IgD-negative memory B cell (primary cell): ENCODE measurements at regions not wholly inside any gene's neighbourhood (a gene's known extent, or its start where the extent isn't known, plus 50 kb on each side); places are given as distances from the start of the nearest gene placed in this dataset.

ENCODE experiments used
- H3K27ac Mint-ChIP-seq, 3 donors: one replicate each; pipeline ENCODE4 v1.8.0; 2020 to 2022; ENCODE audit warnings: mild to moderate bottlenecking in 3 of 3, mixed read lengths in 3 of 3, moderate library complexity in 1 of 3
- H3K27me3 Mint-ChIP-seq: one replicate; pipeline ENCODE4 v1.8.0; 2021; ENCODE audit warnings: mixed read lengths
- H3K36me3 Mint-ChIP-seq: one replicate; pipeline ENCODE4 v1.8.0; 2020; ENCODE audit warnings: mild to moderate bottlenecking, mixed read lengths
- H3K4me1 Mint-ChIP-seq, 3 donors: one replicate each; pipeline ENCODE4 v1.8.0; 2020 to 2022; ENCODE audit warnings: mixed read lengths in 3 of 3, mild to moderate bottlenecking in 1 of 3
- H3K4me3 Mint-ChIP-seq, 4 donors: one replicate each; pipeline ENCODE4 v1.8.0; 2020 to 2022; ENCODE audit warnings: mild to moderate bottlenecking in 4 of 4, mixed read lengths in 4 of 4, moderate library complexity in 3 of 4
- H3K9me3 Mint-ChIP-seq, 3 donors: one replicate each; pipeline ENCODE4 v1.8.0; 2020 to 2021; ENCODE audit warnings: mixed read lengths in 3 of 3, mild to moderate bottlenecking in 1 of 3

- Mint-ChIP-seq H3K27me3 (peaks cover 5% of the 10 kb centered on the region), H3K4me3 (no peak overlapping the region), H3K4me1 (no peaks in the 10 kb centered on the region), H3K27ac (no peak overlapping the region), H3K9me3 (no peaks in the 10 kb centered on the region), H3K36me3 (peaks cover 1% of the 10 kb centered on the region)
Measured at GRCh38 chr10:113407218-113407617, 145.6 kb upstream of the HABP2 start.

DNA sequence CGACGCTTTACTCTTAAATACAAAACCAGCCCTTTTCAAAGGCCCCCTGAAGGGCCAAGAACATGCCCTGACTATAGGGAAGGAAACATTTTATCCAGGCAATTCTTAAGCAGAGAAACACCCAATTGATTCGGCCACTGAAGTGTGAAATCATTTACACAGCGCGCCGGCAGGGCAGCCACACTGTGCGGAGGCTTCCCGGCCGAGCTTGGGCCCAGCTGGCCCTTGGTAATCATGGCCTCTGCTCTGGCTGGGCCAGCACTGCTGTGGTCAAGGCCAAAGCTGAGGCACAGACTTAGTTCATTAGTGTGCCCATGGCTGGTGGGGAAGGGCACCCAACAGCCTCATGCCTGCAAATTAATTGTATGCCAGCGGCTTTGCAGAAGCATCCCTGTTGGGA lies 143.7 kb upstream of the HABP2 start:
- Mint-ChIP-seq H3K9me3 (peaks cover 0 to 2% (median 0%) of the 10 kb centered on the region in 3 donors), H3K4me3 (no peak overlapping the region), H3K27ac (no peak overlapping the region), H3K27me3 (peaks cover 5% of the 10 kb centered on the region), H3K36me3 (no peaks in the 10 kb centered on the region), H3K4me1 (peaks cover 0 to 1% (median 0%) of the 10 kb centered on the region in 3 donors)

GRCh38 chr10:113410618-113411017 lies 142.2 kb upstream of the HABP2 start:
- no peak overlapping the region for H3K4me3 Mint-ChIP-seq
- H3K4me1 Mint-ChIP-seq, result peaks cover 0 to 1% (median 0%) of the 10 kb centered on the region in 3 donors
- no peaks in the 10 kb centered on the region for H3K36me3 Mint-ChIP-seq
- peaks cover 5% of the 10 kb centered on the region for H3K27me3 Mint-ChIP-seq
- no peak overlapping the region for H3K27ac Mint-ChIP-seq
- H3K9me3 Mint-ChIP-seq, result peaks cover 0 to 2% (median under 1%) of the 10 kb centered on the region in 3 donors

DNA sequence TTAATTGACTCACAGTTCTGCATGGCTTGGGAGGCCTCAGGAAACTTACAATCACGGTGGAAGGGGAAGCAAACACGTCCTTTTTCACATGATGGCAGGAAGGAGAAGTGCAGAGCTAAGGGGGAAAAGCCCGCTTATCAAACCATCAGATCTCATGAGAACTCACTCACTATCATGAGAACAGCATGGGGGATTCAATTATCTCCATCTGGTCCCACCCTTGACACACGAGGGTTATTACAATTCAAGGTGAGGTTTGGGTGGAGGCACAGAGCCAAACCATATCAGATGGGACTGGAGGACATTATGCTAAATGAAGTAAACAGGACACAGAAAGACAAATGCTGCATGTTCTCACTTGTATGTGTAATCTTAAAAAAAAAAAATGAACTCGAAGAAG lies 141.4 kb upstream of the HABP2 start:
- H3K27ac Mint-ChIP-seq, result no peak overlapping the region
- H3K27me3 Mint-ChIP-seq, result peaks cover 4% of the 10 kb centered on the region

DNA sequence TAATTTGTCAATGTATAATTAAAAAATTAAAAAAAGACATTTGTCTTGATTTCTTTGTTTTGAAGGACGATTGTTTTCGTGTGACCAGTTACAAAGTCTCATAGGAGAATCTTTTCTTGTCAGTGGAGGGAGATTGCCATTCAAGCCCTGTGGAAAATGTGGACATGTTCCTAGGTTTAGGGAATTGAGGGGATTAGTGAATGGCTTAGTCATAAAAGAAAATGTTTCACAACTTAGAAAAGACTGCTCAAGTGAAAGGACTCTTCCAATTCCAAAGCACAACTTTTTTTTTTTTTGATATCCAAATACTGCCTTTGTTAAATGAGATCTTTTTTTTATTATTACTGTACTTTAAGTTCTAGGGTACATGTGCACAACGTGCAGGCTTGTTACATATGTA lies 140.7 kb upstream of the HABP2 start:
- Mint-ChIP-seq H3K9me3 (peaks cover 0 to 3% (median 2%) of the 10 kb centered on the region in 3 donors), H3K4me3 (no peak overlapping the region), H3K27me3 (peaks cover 8% of the 10 kb centered on the region), H3K36me3 (no peaks in the 10 kb centered on the region), H3K4me1 (peaks cover 0 to 1% (median 0%) of the 10 kb centered on the region in 3 donors), H3K27ac (no peak overlapping the region)

More for the DNA sequence above, 141.4 kb upstream of the HABP2 start:
- H3K4me1 Mint-ChIP-seq, result peaks cover 0 to 1% (median 0%) of the 10 kb centered on the region in 3 donors
- no peaks in the 10 kb centered on the region for H3K36me3 Mint-ChIP-seq
- H3K9me3 Mint-ChIP-seq, result peaks cover 0 to 3% (median 2%) of the 10 kb centered on the region in 3 donors
- H3K4me3 Mint-ChIP-seq, result no peak overlapping the region

DNA sequence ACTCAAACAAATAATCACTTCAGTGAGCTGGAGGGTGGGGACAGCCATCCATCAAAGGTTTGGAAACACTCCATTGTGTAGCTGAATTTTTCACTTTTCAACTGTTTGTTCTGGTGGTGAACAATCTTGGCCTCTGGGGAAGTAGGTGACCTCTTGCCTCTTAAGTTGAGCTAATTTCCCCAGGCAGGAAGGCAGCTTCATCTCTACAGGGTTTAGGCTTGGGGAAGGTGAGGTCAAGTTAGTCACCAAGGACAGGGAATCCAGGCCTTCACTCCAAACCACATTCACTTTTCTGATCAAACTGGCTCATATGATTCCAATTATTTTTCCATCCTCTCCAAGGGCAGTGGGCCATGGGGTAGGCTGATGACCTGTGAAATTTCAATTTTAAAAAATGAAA lies 138.3 kb upstream of the HABP2 start:
- H3K27me3 Mint-ChIP-seq, result peaks cover 5% of the 10 kb centered on the region
- H3K9me3 Mint-ChIP-seq, result peaks cover under 1 to 5% (median 5%) of the 10 kb centered on the region in 3 donors
- H3K27ac Mint-ChIP-seq, result no peak overlapping the region
- H3K4me3 Mint-ChIP-seq, result no peak overlapping the region
- no peaks in the 10 kb centered on the region for H3K36me3 Mint-ChIP-seq
- H3K4me1 Mint-ChIP-seq, result peaks cover 0 to 2% (median 0%) of the 10 kb centered on the region in 3 donors

- H3K4me1 Mint-ChIP-seq, result peaks cover 0 to 2% (median 0%) of the 10 kb centered on the region in 3 donors
- H3K27ac Mint-ChIP-seq, result no peak overlapping the region
- H3K4me3 Mint-ChIP-seq, result no peak overlapping the region
- H3K27me3 Mint-ChIP-seq, result peaks cover 5% of the 10 kb centered on the region
- H3K36me3 Mint-ChIP-seq, result no peaks in the 10 kb centered on the region
- peaks cover 5 to 7% (median 5%) of the 10 kb centered on the region in 3 donors for H3K9me3 Mint-ChIP-seq
Measured at GRCh38 chr10:113415246-113415645, 137.6 kb upstream of the HABP2 start.

DNA sequence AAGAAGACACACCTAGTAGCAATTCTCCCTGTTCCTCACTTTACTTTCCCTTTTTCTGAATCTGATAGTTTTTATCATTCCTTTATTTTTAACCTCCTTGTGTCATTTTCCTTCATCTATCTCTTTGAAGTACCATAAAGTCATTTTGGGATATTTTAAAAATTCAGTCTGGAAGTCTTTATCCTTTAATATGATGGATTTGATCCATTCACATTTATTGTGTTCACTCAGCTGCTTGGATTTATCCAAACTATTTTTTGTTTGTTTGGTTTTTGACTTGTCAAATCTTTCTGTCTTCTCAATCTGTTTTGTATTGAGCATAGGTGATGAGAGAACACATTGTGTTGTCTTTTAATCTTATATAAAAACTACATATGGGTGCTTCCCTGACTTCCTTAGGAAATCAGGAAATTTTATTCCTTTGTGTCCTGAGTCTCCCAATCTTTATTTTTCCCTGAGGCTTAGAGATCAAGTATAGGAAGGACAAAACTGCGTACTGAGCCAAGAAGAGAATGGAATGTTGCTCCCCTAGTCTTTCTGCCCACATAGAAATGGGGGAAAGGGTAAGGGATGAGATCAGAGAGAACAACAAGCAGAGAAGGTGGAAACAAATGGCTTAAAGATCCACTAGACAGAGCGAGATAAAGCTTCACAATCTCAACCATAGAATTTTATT lies 132.7 kb upstream of the HABP2 start:
- H3K27me3 Mint-ChIP-seq, result peaks cover 7% of the 10 kb centered on the region

DNA sequence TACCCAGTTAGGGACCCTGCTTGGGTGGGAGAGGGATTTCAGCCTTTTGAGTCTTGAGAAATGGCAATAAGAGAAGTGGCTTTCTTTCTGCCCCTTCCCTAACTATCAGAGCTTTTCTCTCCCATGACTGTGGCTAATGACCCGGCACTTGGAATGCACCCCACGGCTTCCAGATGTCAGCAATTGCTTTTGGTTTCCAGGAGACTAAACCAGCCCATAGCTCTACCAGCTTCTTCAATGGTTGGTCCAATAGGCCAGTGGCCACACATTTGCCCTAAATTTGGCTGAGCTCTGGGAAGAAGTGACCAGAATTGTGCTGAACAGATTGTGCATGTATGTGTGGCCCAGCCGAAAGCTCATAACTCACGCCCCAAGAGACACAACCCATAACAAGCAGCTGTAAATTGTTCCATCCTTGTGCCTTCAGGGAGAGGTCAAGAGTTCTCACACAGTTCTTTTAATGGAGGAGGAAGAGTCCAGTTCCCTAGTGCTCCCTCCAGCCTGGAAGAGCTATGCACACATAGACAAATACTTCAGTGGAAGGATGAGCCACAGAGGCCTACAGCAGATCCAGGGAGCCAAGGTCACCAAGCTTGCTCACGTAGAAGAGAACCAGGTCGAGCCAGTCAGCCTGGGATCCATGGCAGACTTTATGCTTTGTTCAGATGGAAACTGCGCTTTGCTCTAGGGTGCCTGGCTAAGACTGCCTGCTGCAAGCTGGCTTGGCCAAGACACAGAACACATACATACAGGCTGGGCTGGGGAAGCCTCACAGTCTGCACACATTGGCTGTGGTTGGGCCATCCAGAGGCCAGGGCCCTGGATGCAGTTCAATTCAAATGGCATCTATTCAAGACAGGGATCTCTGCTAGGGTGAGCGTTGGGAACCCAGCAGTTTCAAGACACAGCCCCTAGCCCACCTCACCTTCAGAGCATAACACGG lies 131.8 kb upstream of the HABP2 start:
- peaks cover 6% of the 10 kb centered on the region for H3K27me3 Mint-ChIP-seq
- H3K9me3 Mint-ChIP-seq, result peaks cover 4 to 11% (median 6%) of the 10 kb centered on the region in 3 donors
- no peak overlapping the region for H3K27ac Mint-ChIP-seq
- peaks cover 0 to 1% (median 0%) of the 10 kb centered on the region in 3 donors for H3K4me1 Mint-ChIP-seq
- H3K36me3 Mint-ChIP-seq, result no peaks in the 10 kb centered on the region
- no peak overlapping the region for H3K4me3 Mint-ChIP-seq

More for the DNA sequence above, 132.7 kb upstream of the HABP2 start:
- Mint-ChIP-seq H3K27ac (no peak overlapping the region), H3K9me3 (peaks cover 6 to 11% (median 6%) of the 10 kb centered on the region in 3 donors), H3K36me3 (no peaks in the 10 kb centered on the region), H3K4me1 (peaks cover 0 to 1% (median 0%) of the 10 kb centered on the region in 3 donors), H3K4me3 (no peak overlapping the region)

- peaks cover 0 to 1% (median 0%) of the 10 kb centered on the region in 3 donors for H3K4me1 Mint-ChIP-seq
- H3K4me3 Mint-ChIP-seq, result no peak overlapping the region
- H3K27ac Mint-ChIP-seq, result no peak overlapping the region
- peaks cover 2% of the 10 kb centered on the region for H3K27me3 Mint-ChIP-seq
- H3K9me3 Mint-ChIP-seq, result peaks cover 4 to 11% (median 6%) of the 10 kb centered on the region in 3 donors
- H3K36me3 Mint-ChIP-seq, result no peaks in the 10 kb centered on the region
Measured at GRCh38 chr10:113422371-113422770, 130.5 kb upstream of the HABP2 start.

DNA sequence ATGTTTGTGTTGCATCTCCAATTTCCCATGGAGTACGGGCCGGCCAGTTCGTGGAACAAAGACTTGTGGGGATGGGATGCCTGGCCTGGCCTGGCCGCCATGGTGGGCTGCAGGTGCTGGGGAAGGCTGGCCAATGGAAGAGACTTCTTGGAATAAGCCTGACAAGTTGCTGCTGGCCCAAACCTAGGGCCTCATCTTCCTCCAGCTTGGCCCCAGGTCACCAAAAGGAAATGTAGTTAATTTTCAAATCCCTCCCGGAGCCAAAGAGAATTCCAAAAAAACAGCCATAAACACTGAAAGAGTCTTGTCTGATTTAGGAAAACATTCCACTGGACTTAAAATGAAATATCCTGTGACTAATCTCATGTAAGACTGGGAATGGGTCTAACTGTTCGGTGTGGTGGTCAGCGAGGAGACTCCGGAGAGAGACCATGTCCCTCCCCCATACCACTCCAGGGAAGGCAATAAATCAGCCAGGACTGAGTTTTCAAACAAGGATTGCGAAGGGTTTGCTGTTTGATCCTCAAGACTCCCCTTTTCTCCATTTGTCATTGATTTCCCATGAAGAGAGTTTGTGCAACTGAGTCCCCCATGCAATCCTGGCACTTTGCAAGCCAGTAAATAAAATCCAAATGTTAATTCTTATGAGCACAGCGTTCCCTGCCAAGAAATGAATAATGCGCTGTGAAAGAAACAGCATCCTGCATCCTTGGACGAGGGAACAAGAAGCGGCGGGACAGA lies 128.7 kb upstream of the HABP2 start:
- H3K36me3 Mint-ChIP-seq, result no peaks in the 10 kb centered on the region
- H3K9me3 Mint-ChIP-seq, result peaks cover 2 to 11% (median 2%) of the 10 kb centered on the region in 3 donors
- peaks cover 2% of the 10 kb centered on the region for H3K27me3 Mint-ChIP-seq
- no peak overlapping the region for H3K27ac Mint-ChIP-seq
- H3K4me3 Mint-ChIP-seq, result no peak overlapping the region
- H3K4me1 Mint-ChIP-seq, result no peaks in the 10 kb centered on the region

DNA sequence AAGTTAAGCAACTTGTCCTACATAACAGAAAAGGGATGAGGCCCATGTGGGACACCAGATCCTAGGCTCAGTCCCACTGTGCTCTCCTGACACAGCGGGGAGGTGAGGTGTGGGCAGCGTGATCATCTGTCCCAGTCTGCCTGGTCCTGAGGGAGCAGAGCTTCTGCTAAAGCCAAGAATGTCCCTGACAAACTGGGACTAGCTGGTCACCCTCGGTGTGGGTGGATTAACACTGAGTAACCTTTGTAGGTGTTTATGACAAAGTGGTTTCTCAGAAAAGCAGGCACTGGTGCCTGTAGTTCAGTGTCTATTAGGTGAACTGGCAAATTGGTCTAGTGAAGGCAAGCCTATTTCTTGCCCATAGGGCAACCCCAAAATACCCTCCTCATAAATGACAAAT lies 127.8 kb upstream of the HABP2 start:
- H3K27me3 Mint-ChIP-seq, result peaks cover 2% of the 10 kb centered on the region
- no peaks in the 10 kb centered on the region for H3K4me1 Mint-ChIP-seq
- H3K27ac Mint-ChIP-seq, result no peak overlapping the region
- peaks cover 2 to 6% (median 2%) of the 10 kb centered on the region in 3 donors for H3K9me3 Mint-ChIP-seq
- no peaks in the 10 kb centered on the region for H3K36me3 Mint-ChIP-seq
- H3K4me3 Mint-ChIP-seq, result no peak overlapping the region

DNA sequence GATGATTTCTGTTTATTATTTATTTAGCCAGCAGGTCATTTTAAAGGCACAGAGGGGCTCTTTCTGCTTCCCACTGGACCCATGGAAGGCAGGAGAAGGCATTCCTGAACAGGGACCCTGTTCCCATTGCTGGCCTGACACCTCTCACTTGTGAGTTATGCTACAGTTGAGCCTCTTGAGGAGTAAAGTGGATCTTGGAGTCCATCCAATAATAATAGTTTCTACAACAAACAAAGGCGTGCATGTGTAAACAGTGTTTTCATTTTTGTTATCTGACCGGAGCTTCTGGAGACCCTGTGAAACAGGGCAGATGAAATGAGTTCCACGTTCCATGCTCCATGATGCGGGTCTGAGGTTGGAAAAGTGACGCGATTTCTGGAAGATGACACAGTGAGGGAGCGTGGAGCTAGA lies 127.3 kb upstream of the HABP2 start:
- Mint-ChIP-seq H3K4me3 (no peak overlapping the region), H3K36me3 (no peaks in the 10 kb centered on the region), H3K27ac (peak overlapping the region in 1 of 3 donors; percentile 8), H3K4me1 (no peaks in the 10 kb centered on the region), H3K9me3 (peaks cover 0 to 3% (median 2%) of the 10 kb centered on the region in 3 donors), H3K27me3 (peaks cover 2% of the 10 kb centered on the region)

GRCh38 chr10:113426181-113426877 lies 126.5 kb upstream of the HABP2 start:
- Mint-ChIP-seq H3K27ac (no peak overlapping the region), H3K36me3 (no peaks in the 10 kb centered on the region), H3K9me3 (peaks cover 0 to 5% (median 2%) of the 10 kb centered on the region in 3 donors), H3K4me1 (no peaks in the 10 kb centered on the region), H3K4me3 (no peak overlapping the region), H3K27me3 (no peaks in the 10 kb centered on the region)
